GM19025 (cell line): ENCODE measurements at regions not wholly inside any gene's neighbourhood (a gene's known extent, or its start where the extent isn't known, plus 50 kb on each side); places are given as distances from the start of the nearest gene placed in this dataset.
"Not testable (repeated sequence)": the region's sequence is repeated elsewhere in the genome, so short reads cannot be mapped to it uniquely, and the experiment has no call there.

Source experiments
- ATAC-seq: cut with Tn5 transposase; IDR thresholded peaks from one replicate; pipeline ENCODE4 v1.9.1; 2021; ENCODE audit warnings: mild to moderate bottlenecking, low read depth, moderate library complexity; ENCODE audit not compliant: unreplicated experiment

DNA sequence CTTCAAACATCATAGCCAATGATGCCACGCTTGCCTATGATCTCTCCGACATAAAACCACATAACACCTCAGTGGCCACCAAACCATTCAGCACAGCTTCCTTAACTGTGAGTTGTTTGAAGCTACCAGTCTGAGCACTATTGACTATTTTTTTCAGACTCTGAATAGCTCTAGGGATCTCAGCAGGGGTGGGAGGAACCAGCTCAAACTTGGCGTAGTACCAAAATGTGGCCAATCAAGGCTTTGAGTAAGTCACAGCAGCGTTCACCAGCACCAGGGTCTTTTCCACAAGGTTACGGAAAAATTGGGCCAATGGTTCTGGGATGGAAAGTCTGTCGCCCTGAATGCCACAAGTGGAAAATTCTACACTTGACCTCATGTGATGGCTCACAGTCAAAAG is 70.6 kb downstream of the SMPDL3A start:
- ATAC-seq: no peak

- no peak for ATAC-seq
Observed at GRCh38 chr6:122861594-122861993, 72.5 kb downstream of the SMPDL3A start.

- ATAC-seq: no peak
Observed at GRCh38 chr6:122868137-122868536, 79.1 kb downstream of the SMPDL3A start.

DNA sequence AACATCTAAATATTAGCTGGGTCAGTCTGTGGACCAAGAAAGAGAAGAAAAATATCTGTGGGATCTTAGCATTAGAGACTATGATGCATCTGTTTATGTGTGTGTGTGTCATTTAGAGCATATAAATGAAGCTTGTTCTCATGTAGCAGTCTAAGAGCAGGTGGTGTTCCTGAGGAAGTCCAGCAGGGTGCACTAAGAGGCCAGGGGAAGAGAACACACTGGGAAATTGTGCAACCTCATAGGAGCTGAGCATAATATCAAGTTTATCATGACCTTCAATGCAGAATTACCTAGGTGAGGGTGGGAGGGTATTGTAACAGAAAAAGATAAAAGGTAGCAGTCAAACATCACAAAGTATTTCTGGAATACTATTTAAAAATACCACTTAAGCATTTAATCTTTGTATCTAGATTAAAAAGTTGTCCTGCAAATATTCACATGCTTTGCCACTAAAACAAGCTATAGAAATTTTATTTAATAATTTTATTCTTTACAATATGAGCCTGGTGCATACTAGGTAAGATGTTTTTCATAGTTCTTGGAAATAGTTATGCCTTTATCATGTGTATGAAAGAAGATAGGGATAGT is 80.5 kb downstream of the SMPDL3A start:
- peak; percentile 60 for ATAC-seq

- ATAC-seq: no peak
Observed at GRCh38 chr6:122871079-122871478, 82.0 kb downstream of the SMPDL3A start.

DNA sequence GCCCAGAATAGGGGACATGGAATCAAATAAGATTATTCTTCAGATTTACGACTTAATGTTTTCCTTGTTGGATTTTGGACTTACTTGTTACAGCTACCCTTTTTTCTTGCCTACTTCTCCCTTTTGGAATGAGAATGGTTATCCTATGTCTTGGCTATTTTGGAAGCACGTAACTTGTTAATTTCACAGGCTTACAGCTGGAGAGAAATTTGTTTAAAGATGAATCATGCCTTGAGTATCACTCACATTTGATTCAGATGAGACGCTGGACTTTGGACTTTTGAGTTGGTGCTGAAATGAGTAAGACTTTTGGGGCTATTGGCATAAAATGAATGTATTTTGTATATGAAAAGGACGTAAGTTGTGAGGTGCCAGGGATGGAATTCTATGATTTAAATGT is 83.3 kb downstream of the SMPDL3A start:
- peak; percentile 69 for ATAC-seq

DNA sequence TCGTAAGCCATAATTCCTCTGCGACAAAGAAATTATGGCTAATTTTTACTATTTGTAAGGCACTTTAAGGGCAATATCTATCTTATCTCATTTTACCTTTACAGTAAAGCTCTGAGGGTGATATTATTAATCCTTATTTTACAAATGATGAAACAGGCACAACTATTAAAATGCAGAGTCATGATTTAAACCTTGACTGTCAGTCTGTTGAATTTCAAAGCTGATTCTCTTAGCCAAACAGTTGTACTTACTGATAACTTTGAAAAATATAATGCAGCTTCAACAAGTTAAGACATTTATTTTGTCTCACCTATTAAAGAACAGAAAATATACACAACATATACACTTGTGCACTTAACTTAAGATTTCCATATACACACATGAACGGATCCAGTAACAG is 88.2 kb downstream of the SMPDL3A start:
- ATAC-seq: no peak

DNA sequence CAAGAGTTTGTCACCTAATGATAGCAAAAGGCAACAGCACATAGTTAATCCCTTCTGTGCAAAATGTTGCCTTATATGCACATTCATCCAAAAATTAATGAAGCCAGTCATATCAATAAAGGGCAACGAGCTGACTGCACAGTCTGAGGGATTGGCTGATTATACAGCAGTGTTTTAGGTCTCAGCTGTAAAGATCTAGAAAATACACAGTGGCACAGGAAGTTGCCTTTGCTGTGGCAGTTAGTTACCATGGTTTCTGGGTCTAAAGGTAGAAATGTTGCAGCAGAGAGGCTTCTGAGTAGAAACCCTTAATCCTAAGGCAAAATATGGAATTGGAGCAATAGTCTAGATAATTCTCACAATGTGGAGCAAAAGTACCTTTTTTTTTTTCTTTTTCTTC is 89.7 kb downstream of the SMPDL3A start:
- ATAC-seq: no peak

DNA sequence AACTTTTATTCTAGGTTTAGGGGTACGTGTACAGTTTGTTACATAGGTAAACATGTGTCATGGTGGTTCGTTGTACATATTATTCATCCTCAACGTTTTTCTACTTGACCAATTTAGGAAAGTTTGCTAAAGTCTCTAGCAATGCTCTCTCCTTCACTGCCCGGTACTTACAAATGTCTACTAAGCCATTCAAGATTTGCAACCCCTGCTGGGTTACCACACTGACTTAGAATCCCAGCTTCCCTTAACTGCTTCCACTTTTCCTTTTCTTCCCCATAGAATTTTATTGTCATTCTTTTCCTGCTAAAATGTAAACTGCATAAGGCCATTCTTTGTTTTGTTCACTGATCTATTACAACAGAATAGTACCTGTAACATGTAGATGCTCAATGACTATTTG is 97.4 kb downstream of the SMPDL3A start:
- ATAC-seq: no peak

DNA sequence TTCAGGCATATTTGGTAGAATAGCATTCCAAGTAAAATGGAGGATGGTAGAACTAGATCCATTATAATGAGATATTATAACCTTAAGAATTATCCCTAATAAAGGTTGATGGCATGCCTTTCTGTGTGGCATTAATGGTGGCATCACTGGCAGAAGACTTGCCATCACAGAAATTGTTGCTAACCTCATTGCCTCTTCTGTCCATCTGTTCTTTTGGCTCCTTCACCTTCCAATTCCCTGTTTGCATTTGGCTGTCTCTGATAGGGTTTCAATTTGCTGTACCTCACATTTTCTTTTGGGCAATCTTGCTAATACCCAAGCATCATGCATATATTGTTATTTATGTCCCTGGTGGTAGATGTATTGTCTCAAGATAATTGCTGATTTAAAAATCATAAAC is 98.9 kb downstream of the SMPDL3A start:
- no peak for ATAC-seq

GRCh38 chr6:122888680-122889079 is 99.6 kb downstream of the SMPDL3A start:
- not testable (repeated sequence) for ATAC-seq

- no peak for ATAC-seq
Observed at GRCh38 chr6:122890250-122890649, 101.2 kb downstream of the SMPDL3A start.

DNA sequence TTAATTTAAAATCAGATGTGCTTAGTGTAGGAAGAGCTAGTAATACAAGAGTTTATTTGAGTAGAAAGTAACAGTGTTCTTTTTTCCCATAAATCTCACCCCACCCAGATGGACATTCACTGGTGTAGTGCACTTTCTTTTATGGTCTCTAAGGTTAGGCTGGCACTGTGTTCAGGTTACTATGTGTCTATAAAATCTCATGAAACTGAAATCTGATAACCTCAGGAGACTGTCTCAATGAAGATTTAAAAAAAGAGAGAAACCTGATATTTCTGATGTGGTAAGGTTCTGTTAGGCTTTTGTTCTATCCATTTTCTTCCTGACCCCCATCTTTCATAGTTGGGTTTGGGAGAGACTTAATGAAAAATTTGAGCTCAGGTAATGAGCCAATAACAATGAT is 101.2 kb upstream of the CLVS2 start:
- ATAC-seq: no peak

DNA sequence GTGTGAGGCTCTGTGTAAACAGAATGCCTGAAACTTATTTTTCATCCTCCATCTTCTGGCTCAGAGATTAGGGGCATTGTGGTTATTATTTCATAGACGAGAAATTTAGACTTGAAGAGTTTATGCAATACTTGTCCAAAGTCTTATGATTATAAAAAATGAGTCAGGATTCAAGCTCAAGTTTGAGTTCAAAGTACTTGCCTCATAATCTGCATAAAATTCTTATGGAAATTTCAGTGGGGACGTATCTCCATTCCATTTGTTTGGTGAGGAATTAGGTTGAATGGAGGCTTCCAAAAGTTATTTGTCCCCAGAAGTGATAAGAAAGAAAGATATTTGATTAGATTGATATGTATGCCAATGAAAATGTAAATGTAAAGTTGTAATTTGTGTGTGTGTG is 93.7 kb upstream of the CLVS2 start:
- ATAC-seq: no peak

DNA sequence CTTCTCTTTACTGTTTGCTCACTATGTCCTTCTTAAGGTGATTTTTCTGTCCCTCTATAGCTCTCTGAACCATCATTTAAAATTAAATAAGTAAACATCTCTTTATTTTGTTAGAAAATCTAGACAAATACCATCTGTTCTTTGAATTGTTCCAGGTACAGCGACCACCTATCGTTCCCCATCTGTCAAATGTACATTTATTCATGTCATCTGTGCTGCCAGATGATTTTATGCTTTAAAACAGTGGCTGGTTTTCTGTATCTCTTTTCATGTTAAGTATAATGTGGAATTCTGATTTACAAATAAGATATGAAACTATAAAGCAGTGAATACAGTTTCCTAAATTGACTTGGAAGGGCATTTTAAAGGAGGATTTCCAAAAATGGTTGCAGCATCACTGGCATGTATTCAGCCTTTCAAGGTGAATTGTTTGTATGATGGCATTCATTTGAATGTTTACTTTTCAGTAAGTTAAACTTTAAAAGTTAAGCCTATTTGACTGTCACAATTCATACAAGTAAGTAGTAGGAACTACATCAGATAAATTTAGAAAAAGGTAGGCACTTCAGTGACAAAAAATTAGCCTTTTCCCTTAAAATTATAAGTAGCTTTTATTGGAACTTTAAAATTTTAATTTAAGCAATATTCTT is 92.6 kb upstream of the CLVS2 start:
- no peak for ATAC-seq

DNA sequence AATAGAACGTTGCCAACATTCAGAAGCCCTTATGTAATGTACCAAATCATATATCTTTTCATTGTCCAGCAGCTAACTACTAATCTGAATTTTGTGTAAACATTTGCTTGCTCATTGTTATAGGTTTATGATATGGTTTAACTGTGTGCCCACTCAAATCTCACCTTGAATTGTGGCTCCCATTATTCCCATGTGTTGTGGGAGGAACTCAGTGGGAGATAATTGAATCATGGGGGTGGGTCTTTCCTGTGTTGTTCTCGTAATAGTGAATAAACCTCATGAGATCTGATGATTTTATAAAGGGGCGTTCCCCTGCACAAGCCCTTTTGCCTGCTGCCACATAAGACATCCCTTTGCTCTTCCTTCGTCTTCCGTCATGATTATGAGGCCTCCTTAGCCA is 91.9 kb upstream of the CLVS2 start:
- no peak for ATAC-seq

DNA sequence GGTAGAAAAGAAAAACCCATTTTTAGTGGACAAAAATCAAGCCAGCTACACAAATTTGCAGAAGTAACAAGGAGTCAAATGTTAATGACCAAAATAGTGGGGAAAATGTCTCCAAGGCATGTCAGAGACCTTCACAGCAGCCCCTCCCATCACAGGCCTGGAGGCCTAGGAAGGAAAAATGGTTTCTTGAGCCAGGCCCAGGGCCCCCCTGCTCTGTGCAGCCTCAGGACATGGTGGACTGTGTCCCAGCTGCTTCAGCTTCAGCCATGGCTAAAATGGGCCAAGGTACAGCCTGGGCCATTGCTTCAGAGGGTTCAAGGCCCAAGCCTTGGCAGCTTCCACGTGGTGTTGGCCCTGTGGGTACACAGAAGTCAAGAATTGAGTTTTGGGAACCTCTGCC is 82.5 kb upstream of the CLVS2 start:
- ATAC-seq: no peak

GRCh38 chr6:122918714-122919113 is 77.3 kb upstream of the CLVS2 start:
- ATAC-seq: no peak

DNA sequence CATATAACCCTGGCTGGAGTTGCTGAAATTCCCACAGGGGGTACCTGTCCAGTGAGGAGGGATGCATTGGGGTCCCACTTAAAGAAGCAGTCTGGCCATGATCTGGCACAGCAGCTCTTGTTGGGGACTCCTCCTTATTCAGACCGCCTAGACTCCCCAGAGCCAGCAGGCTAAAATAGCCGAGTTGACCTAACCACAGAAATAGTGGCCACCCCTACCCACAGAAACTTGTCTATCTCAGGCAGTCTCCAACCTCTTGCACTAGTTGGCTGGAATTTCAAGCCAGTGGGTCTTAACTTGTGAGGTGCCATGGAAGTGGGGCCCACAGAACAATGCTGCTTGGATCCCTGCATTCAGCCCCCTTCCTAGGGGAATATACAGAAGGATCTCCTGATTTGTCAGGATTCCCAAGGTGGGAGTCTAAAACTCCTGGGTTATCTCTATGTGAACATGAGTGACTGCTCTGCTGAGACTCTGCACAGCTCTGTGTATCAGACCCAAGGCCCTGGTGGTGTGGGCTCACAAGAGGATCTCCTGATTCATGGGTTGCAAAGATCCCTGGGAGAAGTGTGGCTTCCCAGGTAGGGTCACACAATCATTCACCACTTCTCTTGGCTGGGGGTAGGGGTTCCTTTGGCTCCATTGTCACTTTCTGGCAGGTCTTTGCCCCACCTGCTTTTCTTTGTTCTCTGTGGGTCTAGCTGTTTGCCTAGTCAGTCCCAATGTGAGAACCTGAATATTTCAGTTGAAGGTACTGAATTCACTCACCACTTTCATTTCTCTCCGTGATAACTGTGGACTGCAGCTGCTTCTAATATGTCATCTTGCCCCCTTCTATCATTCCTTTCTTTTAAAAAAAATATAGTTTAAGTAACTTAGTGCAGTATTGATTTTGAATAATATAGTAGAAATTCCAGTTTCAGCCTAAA is 65.5 kb upstream of the CLVS2 start:
- ATAC-seq: peak; percentile 68

DNA sequence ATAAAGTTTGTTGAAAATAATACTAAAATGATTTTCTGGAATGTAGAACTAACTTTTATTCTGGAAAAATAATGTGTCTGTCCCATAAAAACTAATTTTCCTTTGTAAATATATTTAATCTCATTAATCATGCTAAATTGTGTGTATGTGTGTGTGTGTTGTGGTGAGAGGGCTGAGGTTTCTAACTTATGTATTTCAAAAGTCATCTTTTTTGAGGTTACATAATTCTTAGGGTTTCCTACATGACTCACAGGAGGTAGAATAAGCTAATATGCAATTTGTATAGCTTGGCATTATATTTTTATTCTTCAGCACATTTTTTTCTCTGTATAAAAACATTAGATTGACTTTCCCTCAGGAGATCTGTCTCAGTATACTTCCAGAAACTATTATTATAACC is 64.1 kb upstream of the CLVS2 start:
- no peak for ATAC-seq

GRCh38 chr6:122944936-122945335 is 51.1 kb upstream of the CLVS2 start:
- not testable (repeated sequence) for ATAC-seq
